ENCODE measurements at regions not wholly inside any gene's neighbourhood (a gene's known extent, or its start where the extent isn't known, plus 50 kb on each side); places are given as distances from the start of the nearest gene placed in this dataset.
A peak's percentile ranks its signal among the peaks of the same experiment; 100 is the strongest.

DNA sequence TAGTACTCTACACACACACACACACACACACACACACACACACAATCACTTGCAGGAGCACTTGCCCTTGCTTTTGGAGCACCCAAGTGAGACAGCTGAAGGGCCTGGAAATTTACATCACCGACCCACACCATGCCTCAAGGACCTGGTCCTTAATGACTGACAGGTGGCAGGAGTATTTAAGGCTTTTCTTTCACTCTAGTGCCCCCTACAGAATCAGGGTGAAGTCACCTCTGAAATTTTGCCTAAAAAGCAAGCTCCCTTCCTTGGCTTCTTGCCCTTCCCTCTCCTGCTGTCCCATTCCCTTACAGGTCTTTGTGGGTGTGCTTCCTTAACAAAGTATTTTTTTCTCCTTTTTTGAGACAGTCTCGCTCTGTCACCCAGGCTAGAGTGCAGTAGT is 353.5 kb upstream of the IRAK1BP1 start:
- DNase-seq = peak; percentile 29
- ChIA-PET CTCF (interaction anchor here (0.6 to 2.1 kb wide), 17 partner anchors 9 to 896 kb away, joined by 3 to 9 read pairs (median 3); no protein-coding TSS in a partner anchor), POLR2A (no interaction called here)
- H3K27ac ChIP-seq (ENCODE audit: low read depth in 2 of 2, low read length in 1 of 2) = no peak overlapping the region
- no peaks in the 10 kb centered on the region for H3F3A ChIP-seq (replicated peaks; ENCODE audit: insufficient read depth)
- WGBS (ENCODE audit: low lambda C conversion rate) = 79% methylated on average over 2 of the region's 2 CpGs
- H3K36me3 ChIP-seq (replicated peaks in 1 of 2; ENCODE audit: control insufficient read depth in 1 of 2, insufficient read depth in 2 of 2, low read length in 1 of 2) = peaks cover 0 to 5% of the 10 kb centered on the region in 2 experiments
- no peaks in the 10 kb centered on the region for H4K20me1 ChIP-seq (ENCODE audit: insufficient read depth)
- H3K4me2 ChIP-seq = no peak overlapping the region
- no peak overlapping the region for H2AFZ ChIP-seq (ENCODE audit: low read depth)
- H3K27me3 ChIP-seq (ENCODE audit: insufficient read depth) = no peaks in the 10 kb centered on the region
- H3K79me2 ChIP-seq (ENCODE audit: insufficient read depth) = no peaks in the 10 kb centered on the region
- H3K9me2 ChIP-seq = no peaks in the 10 kb centered on the region
- TF ChIP-seq, protein P1, sequence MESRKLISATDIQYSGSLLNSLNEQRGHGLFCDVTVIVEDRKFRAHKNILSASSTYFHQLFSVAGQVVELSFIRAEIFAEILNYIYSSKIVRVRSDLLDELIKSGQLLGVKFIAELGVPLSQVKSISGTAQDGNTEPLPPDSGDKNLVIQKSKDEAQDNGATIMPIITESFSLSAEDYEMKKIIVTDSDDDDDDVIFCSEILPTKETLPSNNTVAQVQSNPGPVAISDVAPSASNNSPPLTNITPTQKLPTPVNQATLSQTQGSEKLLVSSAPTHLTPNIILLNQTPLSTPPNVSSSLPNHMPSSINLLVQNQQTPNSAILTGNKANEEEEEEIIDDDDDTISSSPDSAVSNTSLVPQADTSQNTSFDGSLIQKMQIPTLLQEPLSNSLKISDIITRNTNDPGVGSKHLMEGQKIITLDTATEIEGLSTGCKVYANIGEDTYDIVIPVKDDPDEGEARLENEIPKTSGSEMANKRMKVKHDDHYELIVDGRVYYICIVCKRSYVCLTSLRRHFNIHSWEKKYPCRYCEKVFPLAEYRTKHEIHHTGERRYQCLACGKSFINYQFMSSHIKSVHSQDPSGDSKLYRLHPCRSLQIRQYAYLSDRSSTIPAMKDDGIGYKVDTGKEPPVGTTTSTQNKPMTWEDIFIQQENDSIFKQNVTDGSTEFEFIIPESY (IDR thresholded peaks at IDR 0.05; ENCODE audit: borderline replicate concordance, low read depth) = no peak
- TF ChIP-seq, protein P2, sequence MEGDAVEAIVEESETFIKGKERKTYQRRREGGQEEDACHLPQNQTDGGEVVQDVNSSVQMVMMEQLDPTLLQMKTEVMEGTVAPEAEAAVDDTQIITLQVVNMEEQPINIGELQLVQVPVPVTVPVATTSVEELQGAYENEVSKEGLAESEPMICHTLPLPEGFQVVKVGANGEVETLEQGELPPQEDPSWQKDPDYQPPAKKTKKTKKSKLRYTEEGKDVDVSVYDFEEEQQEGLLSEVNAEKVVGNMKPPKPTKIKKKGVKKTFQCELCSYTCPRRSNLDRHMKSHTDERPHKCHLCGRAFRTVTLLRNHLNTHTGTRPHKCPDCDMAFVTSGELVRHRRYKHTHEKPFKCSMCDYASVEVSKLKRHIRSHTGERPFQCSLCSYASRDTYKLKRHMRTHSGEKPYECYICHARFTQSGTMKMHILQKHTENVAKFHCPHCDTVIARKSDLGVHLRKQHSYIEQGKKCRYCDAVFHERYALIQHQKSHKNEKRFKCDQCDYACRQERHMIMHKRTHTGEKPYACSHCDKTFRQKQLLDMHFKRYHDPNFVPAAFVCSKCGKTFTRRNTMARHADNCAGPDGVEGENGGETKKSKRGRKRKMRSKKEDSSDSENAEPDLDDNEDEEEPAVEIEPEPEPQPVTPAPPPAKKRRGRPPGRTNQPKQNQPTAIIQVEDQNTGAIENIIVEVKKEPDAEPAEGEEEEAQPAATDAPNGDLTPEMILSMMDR (IDR thresholded peaks at IDR 0.05) = peak; percentile 16; the same call in 1 of the 2 replicates
- TF ChIP-seq SMC3 (IDR thresholded peaks at IDR 0.05; ENCODE audit: low read depth, low read length) = peak; percentile 31; the same call in 1 of the 2 replicates
- TF ChIP-seq NFIC (IDR thresholded peaks at IDR 0.05; ENCODE audit: borderline replicate concordance) = no peak; the same call in 1 of the 2 replicates
- TF ChIP-seq RAD21 (IDR thresholded peaks at IDR 0.05; ENCODE audit: low read length) = peak; percentile 65
- no peaks in the 10 kb centered on the region for H3K4me1 ChIP-seq (ENCODE audit: control insufficient read depth in 1 of 2, insufficient read depth in 2 of 2, low read depth in 1 of 2, low read length in 1 of 2)
- no peaks in the 10 kb centered on the region for H3K9me3 ChIP-seq
- no peak overlapping the region for H3K9ac ChIP-seq
- H3K4me3 ChIP-seq (ENCODE audit: low read depth in 2 of 2, low read length in 1 of 2) = no peak overlapping the region

DNA sequence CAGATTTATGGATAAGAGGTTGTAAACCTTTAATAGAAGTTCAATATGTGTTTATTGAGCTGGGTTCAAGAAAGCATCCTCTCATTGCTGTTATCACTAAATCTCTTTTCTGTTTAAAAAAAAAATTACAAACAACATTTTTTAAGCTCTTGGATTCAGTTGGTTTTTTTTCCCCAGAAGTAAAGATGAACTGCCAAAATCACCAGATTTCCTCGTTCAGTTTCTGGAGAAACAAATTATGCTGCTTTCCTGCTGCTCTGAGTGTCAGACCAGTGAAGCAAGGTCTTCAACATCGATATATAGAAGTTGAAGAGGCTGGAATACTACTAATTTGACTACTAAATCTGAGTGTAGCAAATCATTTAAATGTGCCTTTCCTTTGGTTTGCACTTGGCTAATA is 352.1 kb upstream of the IRAK1BP1 start:
- H2AFZ ChIP-seq (ENCODE audit: low read depth) = no peak overlapping the region
- H3K27ac ChIP-seq (ENCODE audit: low read depth in 2 of 2, low read length in 1 of 2) = no peak overlapping the region
- H3K79me2 ChIP-seq (ENCODE audit: insufficient read depth) = no peaks in the 10 kb centered on the region
- H3K27me3 ChIP-seq (ENCODE audit: insufficient read depth) = no peaks in the 10 kb centered on the region
- no peak for DNase-seq
- H3F3A ChIP-seq (replicated peaks; ENCODE audit: insufficient read depth) = no peaks in the 10 kb centered on the region
- no peaks in the 10 kb centered on the region for H3K9me3 ChIP-seq
- no peak for TF ChIP-seq RXRA (IDR thresholded peaks at IDR 0.05; ENCODE audit: borderline replicate concordance, low read depth)
- no peak for TF ChIP-seq FOSL2 (IDR thresholded peaks at IDR 0.05; ENCODE audit: borderline replicate concordance, low read depth)
- peaks cover 0 to 5% of the 10 kb centered on the region in 2 experiments for H3K36me3 ChIP-seq (replicated peaks in 1 of 2; ENCODE audit: control insufficient read depth in 1 of 2, insufficient read depth in 2 of 2, low read length in 1 of 2)
- H3K9me2 ChIP-seq = no peaks in the 10 kb centered on the region
- H3K4me2 ChIP-seq = no peak overlapping the region
- H3K9ac ChIP-seq = no peak overlapping the region
- CTCF ChIA-PET = interaction anchor here (1.3 kb wide), 1 partner anchor 33 kb away, joined by 3 read pairs; no protein-coding TSS in a partner anchor
- no peaks in the 10 kb centered on the region for H4K20me1 ChIP-seq (ENCODE audit: insufficient read depth)
- 34% methylated on average over 2 of the region's 2 CpGs for WGBS (ENCODE audit: low lambda C conversion rate)
- no peaks in the 10 kb centered on the region for H3K4me1 ChIP-seq (ENCODE audit: control insufficient read depth in 1 of 2, insufficient read depth in 2 of 2, low read depth in 1 of 2, low read length in 1 of 2)
- POLR2A ChIA-PET = no interaction called here
- H3K4me3 ChIP-seq (ENCODE audit: low read depth in 2 of 2, low read length in 1 of 2) = no peak overlapping the region

DNA sequence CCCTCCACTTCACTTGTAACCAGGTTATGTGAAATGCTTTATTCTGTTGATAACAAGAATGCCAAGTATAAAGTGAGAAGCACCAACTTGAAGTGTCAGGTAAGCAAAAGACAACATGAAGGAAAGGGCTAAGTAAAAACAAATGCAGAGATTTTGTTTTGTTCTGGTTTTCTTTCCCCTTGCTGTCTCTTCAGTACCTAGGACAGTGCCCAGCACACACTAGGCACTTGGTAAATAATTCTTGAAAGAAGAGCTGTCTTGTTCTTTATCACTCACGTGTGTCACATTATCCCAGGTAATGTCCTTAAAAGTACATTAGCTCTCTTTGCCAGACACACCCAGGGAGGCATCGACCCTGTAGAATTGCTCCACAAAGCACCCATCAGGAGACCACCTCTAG is 350.0 kb upstream of the IRAK1BP1 start:
- H3K4me2 ChIP-seq = no peak overlapping the region
- no peaks in the 10 kb centered on the region for H3K9me2 ChIP-seq
- TF ChIP-seq, protein P3, sequence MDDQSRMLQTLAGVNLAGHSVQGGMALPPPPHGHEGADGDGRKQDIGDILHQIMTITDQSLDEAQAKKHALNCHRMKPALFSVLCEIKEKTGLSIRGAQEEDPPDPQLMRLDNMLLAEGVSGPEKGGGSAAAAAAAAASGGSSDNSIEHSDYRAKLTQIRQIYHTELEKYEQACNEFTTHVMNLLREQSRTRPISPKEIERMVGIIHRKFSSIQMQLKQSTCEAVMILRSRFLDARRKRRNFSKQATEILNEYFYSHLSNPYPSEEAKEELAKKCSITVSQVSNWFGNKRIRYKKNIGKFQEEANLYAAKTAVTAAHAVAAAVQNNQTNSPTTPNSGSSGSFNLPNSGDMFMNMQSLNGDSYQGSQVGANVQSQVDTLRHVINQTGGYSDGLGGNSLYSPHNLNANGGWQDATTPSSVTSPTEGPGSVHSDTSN (IDR thresholded peaks at IDR 0.05) = no peak
- no peak for TF ChIP-seq NRF1 (IDR thresholded peaks at IDR 0.05; ENCODE audit: low read depth, low read length)
- TF ChIP-seq EP300 (IDR thresholded peaks at IDR 0.05; ENCODE audit: borderline replicate concordance in 1 of 2, low read depth in 1 of 2, low read length in 1 of 2) = no peak
- no peak for TF ChIP-seq GATA2 (CRISPR knock-in tag; IDR thresholded peaks at IDR 0.05)
- TF ChIP-seq, protein P4, sequence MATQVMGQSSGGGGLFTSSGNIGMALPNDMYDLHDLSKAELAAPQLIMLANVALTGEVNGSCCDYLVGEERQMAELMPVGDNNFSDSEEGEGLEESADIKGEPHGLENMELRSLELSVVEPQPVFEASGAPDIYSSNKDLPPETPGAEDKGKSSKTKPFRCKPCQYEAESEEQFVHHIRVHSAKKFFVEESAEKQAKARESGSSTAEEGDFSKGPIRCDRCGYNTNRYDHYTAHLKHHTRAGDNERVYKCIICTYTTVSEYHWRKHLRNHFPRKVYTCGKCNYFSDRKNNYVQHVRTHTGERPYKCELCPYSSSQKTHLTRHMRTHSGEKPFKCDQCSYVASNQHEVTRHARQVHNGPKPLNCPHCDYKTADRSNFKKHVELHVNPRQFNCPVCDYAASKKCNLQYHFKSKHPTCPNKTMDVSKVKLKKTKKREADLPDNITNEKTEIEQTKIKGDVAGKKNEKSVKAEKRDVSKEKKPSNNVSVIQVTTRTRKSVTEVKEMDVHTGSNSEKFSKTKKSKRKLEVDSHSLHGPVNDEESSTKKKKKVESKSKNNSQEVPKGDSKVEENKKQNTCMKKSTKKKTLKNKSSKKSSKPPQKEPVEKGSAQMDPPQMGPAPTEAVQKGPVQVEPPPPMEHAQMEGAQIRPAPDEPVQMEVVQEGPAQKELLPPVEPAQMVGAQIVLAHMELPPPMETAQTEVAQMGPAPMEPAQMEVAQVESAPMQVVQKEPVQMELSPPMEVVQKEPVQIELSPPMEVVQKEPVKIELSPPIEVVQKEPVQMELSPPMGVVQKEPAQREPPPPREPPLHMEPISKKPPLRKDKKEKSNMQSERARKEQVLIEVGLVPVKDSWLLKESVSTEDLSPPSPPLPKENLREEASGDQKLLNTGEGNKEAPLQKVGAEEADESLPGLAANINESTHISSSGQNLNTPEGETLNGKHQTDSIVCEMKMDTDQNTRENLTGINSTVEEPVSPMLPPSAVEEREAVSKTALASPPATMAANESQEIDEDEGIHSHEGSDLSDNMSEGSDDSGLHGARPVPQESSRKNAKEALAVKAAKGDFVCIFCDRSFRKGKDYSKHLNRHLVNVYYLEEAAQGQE (IDR thresholded peaks at IDR 0.05; ENCODE audit: low read depth, low read length) = peak; percentile 88
- TF ChIP-seq TCF12 (IDR thresholded peaks at IDR 0.05) = no peak
- no peaks in the 10 kb centered on the region for H4K20me1 ChIP-seq (ENCODE audit: insufficient read depth)
- no peaks in the 10 kb centered on the region for H3K36me3 ChIP-seq (replicated peaks in 1 of 2; ENCODE audit: control insufficient read depth in 1 of 2, insufficient read depth in 2 of 2, low read length in 1 of 2)
- no peaks in the 10 kb centered on the region for H3K9me3 ChIP-seq
- CTCF ChIA-PET = interaction anchor here (0.9 kb wide), 1 partner anchor 133 kb away, joined by 3 read pairs; no protein-coding TSS in a partner anchor
- 23% methylated on average over 2 of the region's 2 CpGs for WGBS (ENCODE audit: low lambda C conversion rate)
- H3K27ac ChIP-seq (ENCODE audit: low read depth in 2 of 2, low read length in 1 of 2) = no peak overlapping the region
- no peak overlapping the region for H3K4me3 ChIP-seq (ENCODE audit: low read depth in 2 of 2, low read length in 1 of 2)
- no peak for DNase-seq
- H2AFZ ChIP-seq (ENCODE audit: low read depth) = no peak overlapping the region
- H3F3A ChIP-seq (replicated peaks; ENCODE audit: insufficient read depth) = no peaks in the 10 kb centered on the region
- H3K79me2 ChIP-seq (ENCODE audit: insufficient read depth) = no peaks in the 10 kb centered on the region
- H3K27me3 ChIP-seq (ENCODE audit: insufficient read depth) = no peaks in the 10 kb centered on the region
- POLR2A ChIA-PET = no interaction called here
- H3K4me1 ChIP-seq (ENCODE audit: control insufficient read depth in 1 of 2, insufficient read depth in 2 of 2, low read depth in 1 of 2, low read length in 1 of 2) = no peaks in the 10 kb centered on the region
- no peak overlapping the region for H3K9ac ChIP-seq
